ENCODE measurements at regions not wholly inside any gene's neighbourhood (a gene's known extent, or its start where the extent isn't known, plus 50 kb on each side); places are given as distances from the start of the nearest gene placed in this dataset.
"Not testable (repeated sequence)": the region's sequence is repeated elsewhere in the genome, so short reads cannot be mapped to it uniquely, and the experiment has no call there.

DNA sequence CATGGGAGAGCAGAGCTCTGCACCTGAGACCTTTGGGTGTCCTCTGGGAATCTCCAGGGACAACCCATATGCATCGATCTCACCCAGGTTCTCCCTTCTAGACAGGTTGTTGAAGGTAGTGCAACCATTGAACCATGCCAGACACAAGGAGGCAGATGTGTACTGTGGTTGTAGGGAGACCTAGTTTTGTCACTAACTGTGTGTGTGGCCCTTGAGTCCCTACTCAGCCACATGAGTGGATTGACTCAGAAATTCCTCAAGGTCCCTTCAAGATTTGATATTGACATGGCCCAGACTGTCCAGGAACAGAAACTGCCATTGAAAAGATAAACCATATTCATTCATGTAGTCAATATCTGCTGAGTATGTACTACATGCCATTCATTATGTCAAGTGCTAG is 396.4 kb upstream of the CCL2 start:
- no peak for DNase-seq

DNA sequence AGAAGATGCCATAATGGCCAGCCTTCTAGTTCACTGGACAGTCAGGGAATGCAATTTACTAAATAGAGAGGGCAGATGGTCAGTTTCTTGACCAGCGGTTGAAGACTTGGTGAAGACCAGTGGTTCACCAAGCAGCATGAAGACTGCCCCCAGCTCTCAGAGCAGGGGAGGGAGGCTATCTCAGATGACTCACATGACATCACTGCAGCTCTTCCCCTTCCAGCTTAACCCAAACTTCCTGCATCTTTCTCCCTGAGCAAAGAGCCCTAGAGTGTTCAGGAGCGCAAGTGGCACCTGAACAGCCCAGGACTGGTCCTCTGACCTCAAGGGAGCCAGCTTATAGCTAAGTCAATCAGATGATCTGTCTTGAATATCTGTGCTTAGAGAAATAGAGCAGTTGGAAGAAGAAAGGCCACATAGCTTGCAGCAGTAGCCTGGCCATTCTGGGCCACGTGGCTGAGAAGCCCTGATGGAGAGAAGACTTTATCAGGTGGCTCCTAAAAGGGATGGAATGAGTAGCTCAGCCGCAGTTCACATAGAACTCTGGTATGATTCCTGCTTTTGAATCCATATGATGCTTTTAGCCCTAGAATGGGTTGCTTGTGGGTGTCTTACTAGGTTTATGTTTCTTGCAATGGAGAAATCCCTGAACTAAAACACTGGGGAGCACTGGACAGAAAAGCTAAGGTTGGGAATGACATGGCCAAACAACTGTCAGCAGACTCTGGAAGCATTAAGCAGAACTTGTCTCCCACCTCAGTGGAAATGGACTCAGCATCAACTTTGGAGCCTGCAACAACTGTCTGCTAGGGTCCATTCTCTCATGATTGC is 392.1 kb upstream of the CCL2 start:
- DNase-seq: no peak

DNA sequence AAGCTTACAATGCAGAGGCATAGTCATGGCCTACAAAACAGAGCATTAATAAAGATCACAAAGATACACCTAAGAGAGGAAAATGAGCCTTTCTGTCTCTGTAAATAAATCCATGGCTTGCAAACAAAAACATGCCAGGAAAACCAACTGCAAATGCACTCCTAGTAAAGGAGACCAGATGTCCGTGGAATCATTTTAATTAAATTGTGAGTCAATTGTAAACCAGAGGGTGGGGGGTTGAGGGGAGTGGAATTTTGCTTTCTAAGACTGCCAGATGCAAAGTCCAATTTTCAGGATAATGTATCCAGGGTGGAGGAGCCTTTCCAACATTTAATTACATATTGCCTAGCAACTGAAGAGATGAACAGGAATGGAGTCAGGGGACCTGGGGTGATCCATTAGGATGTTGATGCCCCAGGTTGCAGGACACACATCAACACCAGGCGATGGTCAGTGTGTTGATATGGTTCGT is 390.3 kb upstream of the CCL2 start:
- DNase-seq: no peak

DNA sequence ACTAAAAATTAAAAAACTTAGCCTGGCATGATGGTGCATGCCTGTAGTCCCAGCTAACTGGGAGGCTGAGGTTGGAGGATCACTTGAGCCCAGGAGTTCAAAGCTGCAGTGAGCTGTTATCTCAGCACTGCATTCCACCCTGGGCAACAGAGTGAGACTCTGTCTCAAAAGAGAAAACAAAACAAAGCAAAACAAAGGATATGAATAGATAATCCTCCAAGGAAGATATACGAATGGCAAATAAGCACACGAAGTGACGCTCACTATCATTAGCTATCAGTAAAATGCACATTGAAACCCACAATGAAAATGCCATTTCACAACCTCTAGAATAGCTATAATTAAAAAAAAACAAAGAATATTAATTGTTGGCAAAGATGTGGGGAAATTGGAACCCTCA is 386.2 kb upstream of the CCL2 start:
- DNase-seq: no peak

DNA sequence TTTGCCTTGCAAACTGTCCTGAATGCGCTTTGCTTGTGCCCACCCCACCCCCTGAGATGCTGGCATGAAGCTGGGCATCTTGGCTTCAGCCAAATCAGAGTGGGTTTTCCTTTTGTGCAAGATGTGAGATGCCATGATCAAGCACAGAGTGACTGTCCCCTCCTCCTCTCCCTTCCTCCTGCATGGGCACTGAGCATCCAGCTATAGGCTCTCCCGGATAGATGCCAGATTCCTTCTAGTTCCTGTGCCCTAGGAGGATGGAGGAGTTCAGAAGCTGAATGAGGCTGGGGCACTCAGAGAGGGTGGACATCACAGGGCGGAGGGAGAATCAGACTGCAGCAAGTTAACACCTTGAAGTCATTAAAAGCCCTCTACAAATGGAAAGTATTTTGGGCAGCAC is 384.1 kb upstream of the CCL2 start:
- DNase-seq: no peak

DNA sequence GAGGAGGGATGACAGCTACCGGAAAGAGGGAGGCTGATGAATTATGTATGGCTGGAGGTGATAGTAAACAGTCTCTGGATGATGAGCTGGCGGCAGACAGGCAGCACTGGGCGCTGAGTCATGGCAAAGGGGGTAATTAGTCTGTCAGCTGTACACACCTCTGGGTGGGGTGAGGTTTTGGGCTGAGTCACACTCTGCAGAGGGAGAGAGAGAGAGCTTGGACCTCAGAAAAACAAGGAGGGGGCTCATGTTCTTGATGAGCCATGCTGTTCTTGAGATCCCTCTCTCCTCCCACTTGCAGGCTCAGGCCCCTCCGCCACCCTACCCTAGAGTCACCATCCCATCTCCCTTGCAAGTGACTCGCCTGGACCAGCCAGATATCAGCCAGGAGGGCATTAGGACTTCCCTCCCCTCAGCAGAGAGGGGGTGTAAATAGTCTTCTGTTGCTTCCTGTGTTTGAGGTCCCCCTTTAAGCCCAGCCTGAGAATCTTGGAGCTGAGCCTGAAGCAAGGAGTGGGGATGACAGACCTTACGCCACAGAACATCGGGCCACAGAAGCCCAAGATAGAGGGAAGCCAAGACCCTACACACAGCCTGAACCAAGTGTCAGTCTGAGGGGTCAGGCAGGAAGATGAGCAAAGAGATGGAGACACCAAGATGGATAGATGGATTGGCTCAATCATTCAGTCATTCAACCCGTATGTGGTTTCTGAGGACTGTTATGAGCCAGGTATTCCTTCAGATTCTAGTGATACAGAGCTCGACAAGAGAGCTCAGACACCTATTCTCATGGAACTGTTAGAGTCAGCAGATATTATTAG is 383.2 kb upstream of the CCL2 start:
- DNase-seq: no peak

DNA sequence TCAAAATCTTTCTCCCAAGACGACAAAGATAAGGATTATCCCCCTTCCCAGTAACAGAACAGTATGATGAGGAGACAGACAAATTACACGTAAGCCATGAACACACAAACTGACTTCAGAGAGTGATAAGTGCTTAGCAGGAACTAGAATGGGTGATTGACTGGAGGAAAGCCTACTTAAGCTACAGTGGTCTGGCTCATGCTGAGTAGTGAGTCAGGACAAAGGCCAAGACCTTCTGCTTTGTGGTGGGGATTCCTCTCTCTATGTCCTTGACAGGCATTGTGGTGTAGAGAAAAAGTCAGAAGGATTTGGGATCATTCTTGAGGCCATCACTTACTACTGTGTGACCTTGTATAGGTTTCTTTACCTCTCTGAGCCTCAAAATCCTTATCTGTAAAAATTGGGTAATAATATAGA is 381.9 kb upstream of the CCL2 start:
- DNase-seq: no peak

DNA sequence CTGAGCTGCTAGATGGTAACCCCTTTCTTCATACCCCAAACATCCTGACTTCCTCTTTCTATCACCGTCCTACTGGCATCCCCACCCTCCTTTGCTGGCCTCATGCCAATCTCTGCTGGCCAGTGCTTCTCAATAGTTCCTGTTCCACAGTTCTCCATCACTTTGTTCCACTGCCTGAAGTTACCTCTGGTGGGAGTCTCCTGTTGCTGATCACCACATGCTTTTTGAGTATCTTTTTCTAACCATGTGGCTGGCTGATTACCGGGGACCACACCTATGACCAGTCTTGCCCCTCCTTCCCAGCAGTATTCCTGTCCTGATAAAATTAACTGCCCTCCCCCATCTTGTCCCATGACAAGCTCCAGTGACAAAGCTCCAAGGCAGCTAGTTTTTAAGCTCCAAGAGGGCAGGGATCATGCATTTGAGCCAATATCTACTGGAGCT is 380.4 kb upstream of the CCL2 start:
- no peak for DNase-seq

DNA sequence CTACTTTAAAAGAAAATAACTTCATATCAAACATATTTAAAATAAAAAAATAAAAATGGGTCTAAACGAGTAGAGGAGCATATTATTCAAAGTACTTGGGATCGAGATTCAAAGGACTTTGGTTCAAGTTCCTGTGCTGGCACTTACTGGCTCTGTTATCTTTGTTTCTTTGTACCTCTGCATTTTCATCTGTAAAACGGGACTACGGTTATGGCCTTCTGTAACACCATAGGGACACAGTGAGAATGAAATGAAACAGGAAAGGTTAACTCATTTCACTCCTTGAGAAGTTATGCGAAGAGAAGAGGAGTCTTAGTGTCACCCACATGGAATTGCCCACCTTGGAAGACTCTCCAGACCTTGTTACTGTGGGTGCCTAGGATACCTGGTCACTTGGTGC is 379.1 kb upstream of the CCL2 start:
- no peak for DNase-seq

DNA sequence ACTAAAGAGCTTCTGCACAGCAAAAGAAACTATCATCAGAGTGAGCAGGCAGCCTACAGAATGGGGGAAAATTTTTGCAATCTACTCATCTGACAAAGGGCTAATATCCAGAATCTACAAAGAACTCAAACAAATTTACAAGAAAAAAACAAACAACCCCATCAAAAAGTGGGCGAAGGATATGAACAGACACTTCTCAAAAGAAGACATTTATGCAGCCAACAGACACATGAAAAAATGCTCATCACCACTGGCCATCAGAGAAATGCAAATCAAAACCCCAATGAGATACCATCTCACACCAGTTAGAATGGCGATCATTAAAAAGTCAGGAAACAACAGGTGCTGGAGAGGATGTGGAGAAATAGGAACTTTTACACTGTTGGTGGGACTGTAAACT is 372.8 kb upstream of the CCL2 start:
- DNase-seq: not testable (repeated sequence)

DNA sequence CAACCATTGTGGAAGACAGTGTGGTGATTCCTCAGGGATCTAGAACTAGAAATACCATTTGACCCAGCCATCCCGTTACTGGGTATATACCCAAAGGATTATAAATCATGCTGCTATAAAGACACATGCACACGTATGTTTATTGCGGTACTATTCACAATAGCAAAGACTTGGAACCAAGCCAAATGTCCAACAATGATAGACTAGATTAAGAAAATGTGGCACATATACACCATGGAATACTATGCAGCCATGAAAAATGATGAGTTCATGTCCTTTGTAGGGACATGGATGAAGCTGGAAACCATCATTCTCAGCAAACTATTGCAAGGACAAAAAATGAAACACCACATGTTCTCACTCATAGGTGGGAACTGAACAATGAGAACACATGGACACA is 372.4 kb upstream of the CCL2 start:
- not testable (repeated sequence) for DNase-seq

DNA sequence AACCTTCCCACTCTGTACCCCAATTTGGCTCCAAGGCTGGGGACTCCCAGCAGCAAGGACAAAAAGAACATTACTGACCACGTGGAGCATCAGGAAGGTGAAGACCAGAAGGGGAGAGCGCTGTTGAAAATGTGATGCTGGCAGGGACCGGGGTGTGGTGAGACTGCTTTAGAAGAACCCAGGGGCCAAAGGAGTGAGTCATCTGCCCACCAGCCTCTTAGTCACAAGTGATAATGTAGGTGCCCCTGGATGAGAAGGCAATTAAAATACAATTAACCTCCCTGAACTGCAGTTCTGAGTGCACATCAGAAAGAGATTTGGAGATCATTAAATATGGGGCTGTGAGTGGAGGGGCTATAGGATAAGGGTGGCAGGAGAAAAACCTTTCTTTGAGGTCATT is 366.6 kb upstream of the CCL2 start:
- DNase-seq: no peak

DNA sequence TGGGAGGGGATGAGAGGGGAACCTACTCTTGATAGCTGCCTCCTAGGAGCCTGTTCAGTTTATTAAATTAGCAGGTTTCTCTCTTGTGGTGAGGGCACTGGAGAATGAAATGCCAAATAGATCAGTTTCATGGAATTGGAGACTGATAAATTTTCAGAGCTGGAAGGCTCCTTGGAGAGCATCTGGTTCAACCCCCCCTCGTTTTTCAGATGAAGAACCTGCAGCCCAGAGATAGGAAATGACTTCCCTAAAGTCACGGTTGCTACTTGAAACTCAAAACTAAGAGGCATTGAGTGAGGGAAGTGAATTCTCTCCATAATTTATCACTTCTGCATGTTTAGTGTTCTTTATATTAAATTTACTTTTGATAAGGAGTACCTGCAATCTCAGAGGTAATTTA is 366.0 kb upstream of the CCL2 start:
- no peak for DNase-seq

DNA sequence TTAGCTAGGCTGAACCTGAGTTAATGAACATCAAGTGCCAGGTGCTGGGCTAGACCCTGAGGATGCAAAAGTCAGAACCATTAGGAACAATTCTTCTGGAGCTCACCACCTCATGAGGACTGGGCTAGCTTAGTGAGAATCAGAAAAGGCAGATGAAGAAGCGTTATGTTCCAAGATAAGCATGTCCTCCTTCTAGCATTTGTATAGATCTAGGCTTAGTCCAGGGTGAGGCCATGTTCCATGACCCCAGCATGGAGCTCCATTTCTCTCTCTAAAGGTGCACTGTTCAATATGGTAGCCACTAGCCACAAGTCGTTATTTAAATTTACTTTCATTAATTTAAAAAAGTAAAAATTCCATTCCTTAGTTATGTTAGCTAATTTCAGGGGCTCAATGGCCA is 365.3 kb upstream of the CCL2 start:
- no peak for DNase-seq

DNA sequence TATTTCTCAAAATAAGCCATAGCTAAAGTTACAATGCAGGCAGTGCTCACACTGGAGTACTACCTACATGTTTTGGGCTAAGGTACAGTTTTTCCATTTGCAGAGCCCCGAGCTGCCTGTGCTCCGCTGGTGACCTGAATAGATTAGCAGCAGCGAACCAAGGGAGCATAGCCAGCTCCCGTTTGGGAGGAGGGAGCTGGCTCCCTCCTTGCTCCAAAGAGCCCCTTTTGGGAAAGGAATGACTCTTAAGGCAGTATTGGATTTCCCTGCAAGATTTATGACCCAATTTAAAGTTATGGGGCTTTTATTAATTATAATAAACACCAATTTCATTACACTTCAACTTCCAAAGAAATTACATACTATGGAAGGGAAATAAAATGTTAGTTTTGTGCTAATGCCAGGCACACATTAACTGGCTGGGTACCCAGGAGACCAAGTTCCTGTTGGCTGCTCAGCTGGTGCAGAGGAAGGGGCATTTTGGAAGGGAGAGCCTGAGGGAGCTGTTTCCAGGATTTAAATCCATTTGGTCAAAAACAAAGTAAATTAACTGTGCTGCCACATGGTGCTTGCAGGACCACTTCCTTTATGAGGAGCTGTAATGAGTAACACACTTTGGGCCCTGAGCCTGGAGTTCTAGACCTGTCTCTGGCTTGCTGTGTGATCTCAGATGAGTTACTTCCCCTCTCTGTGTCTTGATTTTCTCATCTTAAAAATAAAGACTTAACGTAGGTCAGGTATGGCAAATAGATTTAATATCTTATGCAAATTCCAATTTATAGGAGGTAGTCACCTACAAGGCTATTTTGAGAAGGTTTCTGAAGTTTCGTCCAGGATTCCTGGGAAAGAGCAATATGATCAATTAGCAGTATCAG is 362.1 kb upstream of the CCL2 start:
- DNase-seq: no peak

DNA sequence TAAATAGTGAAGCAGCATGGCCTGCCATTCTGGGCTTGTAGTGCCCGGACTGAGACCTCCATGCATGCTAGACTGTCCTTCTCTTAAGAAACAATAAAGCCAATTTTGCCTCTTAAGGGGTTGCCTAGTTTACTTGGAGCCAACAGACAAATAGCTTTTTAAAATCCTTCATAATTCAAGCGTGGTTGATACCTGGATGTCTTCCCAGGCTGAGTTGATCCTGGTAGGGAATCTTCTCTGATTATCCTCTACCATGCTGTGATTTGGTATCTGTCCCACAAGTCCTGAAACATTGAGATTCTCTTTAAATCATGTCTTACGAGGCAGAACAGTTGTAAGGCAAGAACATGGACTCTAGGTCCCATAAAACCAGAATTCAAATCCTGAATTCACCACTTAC is 359.6 kb upstream of the CCL2 start:
- no peak for DNase-seq

DNA sequence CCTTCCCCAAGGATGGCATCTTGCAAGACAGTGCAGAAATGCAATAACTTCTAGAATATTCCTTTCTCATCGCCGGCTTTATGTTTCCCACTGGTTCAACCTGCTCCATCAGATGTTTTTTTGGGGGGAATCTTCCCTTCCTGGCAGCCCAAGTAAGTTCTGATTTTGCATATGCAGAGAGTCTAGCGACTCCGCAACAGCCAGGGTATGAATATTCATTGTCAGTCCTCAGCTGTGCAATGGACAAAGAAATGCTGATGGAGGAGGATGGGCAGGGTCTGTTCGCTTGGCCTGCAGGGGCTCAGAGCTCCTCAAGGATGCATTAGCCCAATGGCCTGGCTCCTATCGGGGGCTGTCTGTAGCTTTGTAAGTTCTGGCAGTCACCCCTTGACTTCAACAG is 358.8 kb upstream of the CCL2 start:
- no peak for DNase-seq

DNA sequence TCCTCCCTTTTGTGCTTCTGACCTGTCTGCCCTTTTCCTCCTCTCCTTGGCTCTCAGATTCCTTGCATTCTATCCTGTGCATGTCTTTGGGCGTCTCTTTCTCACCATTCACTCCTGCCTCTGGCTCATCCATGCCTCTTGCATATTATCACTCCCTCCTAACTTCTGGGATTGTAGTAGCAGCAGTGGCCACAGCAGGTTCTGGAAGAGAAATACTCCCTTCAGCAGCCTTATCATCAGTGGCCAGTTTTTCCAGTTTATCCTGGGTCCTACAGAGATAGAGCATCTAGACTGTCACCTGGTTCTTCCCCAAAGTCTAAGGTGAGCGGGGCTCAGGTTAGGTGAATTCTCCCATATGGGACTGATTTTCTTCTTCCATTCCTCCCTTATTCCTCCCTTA is 354.0 kb upstream of the CCL2 start:
- DNase-seq: no peak

DNA sequence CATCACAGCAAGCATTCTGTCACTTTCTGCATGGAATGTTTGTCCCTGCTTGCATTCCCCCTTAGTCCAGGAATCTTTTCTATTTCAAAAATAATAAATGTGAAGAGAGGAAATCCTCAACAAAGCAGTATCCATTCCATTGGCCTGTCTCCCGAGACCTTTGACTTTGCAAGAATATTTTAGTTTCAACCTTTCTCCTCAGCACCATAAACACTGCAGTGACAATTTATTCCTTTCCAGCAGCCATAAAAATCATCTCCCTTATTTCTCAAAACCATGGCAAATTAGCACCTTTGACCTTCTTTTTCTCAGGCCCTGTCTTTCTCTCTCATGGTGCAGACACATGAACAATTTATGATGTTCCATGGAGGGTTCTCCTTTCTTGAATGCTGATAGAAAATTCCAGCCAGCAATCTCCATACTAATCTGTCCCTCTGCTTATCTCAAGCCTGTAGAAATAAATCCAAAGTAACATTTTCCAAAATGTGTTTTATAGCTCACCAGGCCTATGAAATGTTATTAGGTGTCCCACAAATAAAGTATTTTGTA is 352.1 kb upstream of the CCL2 start:
- no peak for DNase-seq

DNA sequence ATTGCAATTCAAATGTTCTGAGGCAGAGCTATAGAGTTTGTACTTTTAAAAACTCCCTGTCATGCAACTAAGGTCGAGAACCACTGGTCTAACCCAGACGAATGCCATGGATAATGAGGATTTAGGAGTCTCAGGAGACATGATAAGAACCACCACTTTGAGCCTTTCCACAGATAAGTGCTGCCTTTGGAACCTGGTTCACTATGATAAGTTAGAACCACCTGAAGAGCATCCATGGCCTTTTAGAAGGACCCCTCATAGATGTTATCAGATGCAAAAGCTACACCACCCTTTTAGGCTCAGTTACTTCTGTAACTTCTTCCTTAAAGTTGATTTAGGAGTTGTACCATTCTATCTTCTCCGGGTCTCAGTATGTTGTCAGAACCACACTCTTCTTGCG is 350.6 kb upstream of the CCL2 start:
- no peak for DNase-seq

DNA sequence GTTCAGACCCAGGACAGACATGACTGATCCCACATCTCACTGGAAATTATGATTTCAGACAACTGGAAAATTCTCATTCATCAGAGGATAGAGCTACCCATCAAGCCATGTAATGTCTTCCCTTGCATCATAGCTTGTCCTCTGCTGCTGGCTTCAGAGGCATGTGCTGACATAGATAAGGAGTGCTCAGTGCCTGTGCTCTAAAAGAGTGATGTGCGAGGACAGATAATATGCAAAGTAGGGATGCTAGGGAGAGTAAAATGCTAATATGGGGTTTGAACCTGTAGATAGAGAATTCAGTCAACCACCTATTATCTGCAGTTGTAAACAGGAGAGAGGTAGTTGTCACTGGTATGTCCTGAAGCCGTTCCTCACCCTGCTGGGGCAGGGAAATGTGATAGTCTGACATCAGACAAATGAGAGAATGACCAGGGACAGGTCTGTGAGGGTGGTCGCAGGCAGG is 349.7 kb upstream of the CCL2 start:
- no peak for DNase-seq

DNA sequence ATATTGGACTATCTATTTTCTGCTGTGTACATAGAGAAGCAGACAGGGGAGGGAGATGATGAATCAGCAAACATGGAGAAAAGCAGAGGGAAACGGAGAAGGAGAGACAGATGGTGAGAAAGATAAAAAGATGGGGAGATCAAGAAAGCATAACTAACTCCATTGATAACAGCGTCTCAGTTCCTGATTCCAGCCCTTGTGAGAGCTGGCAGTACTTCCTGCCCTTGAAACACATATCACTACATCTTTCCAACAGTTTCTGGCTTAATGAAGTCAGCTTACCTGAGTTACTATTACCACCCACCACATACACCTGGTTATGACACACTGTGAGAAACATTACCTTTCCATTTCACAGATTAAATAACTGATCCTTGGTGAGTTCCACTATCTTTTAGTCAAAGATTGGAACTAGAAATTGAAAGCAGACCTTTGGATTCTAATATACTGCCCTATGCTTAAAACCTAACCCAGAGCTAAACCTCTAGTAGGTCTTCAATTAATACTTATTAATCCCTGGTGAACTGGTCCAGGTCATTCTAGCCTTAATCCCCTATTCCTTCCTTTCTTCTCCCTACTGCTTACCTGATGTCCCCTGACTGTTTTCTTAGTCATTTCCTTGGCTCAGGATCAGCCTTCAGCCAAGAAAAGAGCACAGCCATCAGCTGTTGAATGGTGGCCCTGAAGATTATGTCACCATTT is 346.6 kb upstream of the CCL2 start:
- DNase-seq: no peak
